Peyer's patch (tissue), 4 donors: ENCODE measurements at regions not wholly inside any gene's neighbourhood (a gene's known extent, or its start where the extent isn't known, plus 50 kb on each side); places are given as distances from the start of the nearest gene placed in this dataset.

Experiments
- DNase-seq, 3 donors: peaks; one replicate each; pipeline ENCODE4 v3.0.0-alpha.2; 2017 to 2019
- H3K27ac ChIP-seq, 4 donors: fragments of 200-600 bp; sonication (generic); one replicate each; pipeline ENCODE4 v1.5.1; 2016 to 2019
- H3K27me3 ChIP-seq, 2 donors: fragments of 200-600 bp; sonication (generic); one replicate each; pipeline ENCODE4 v1.5.1; 2019
- H3K36me3 ChIP-seq, 3 donors: fragments of 200-600 bp; sonication (generic); one replicate each; pipeline ENCODE4 v1.5.1; 2016 to 2019
- H3K4me1 ChIP-seq, 4 donors: fragments of 200-600 bp; sonication (generic); one replicate each; pipeline ENCODE4 v1.5.1; 2016 to 2019
- H3K4me3 ChIP-seq, 4 donors: fragments of 200-600 bp; sonication (generic); 1 replicate in 3 of 4; 2 replicates in 1 of 4; pipeline ENCODE4 v1.5.1; 2016 to 2019; ENCODE audit warnings: mild to moderate bottlenecking in 1 of 4
- H3K9me3 ChIP-seq, 4 donors: fragments of 200-600 bp; sonication (generic); one replicate each; pipeline ENCODE4 v1.5.1; 2016 to 2019; ENCODE audit warnings: mild to moderate bottlenecking in 1 of 4
- POLR2A ChIP-seq, 2 donors: fragments of 450-650 bp; IDR thresholded peaks; one replicate each; pipeline ENCODE4 v1.5.1; 2017; ENCODE audit warnings: antibody characterized with exemption in 2 of 2, mild to moderate bottlenecking in 2 of 2, moderate library complexity in 2 of 2
- TF ChIP-seq, protein P1 (sequence below), 6 experiments: fragments of 450-650 bp in 4 of 6; fragments of 200-600 bp in 2 of 6; sonication (generic) in 1 of 6; IDR thresholded peaks; one replicate each; pipeline ENCODE4 v1.5.1; 2017 to 2019; ENCODE audit warnings: antibody characterized with exemption in 6 of 6, mild to moderate bottlenecking in 3 of 6, moderate library complexity in 1 of 6

DNA sequence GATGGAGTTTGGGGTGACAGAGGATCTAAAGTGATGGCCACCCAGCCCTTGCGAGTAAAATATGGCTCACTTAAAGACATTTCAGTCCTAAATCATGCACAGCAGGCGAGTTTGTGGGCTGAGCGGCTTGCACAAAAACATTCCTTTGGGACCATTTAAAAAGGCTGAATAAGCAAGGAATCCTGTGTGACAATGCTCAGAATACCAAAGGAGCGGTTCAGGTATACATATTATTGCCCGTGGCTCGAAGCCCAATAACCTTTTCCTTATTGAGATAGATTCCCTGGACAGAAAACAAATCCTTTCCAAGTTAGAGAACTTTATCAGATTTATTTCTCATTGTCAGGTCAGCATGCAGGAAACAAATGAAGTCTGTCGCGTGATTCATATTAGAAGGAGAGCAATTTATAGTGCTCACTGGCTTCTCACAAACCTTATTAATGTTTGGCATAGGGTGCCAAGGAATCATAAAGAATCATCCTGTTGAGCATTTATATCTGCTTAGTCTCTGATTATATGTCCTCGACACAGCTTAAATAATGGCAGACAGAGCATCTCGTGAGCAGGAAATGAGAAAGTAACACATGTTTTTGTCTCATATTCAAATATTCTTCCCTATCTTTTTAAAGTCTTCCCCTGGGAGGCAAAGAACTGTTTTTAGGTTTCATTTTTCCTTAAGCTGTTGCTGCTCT lies 121.3 kb downstream of the TRMT11 start:
- H3K36me3 ChIP-seq = no peaks in the 10 kb centered on the region
- H3K27me3 ChIP-seq = no peaks in the 10 kb centered on the region
- no peak for DNase-seq
- no peak overlapping the region for H3K4me3 ChIP-seq
- TF ChIP-seq POLR2A (IDR thresholded peaks at IDR 0.05) = no peak
- TF ChIP-seq, protein P1, sequence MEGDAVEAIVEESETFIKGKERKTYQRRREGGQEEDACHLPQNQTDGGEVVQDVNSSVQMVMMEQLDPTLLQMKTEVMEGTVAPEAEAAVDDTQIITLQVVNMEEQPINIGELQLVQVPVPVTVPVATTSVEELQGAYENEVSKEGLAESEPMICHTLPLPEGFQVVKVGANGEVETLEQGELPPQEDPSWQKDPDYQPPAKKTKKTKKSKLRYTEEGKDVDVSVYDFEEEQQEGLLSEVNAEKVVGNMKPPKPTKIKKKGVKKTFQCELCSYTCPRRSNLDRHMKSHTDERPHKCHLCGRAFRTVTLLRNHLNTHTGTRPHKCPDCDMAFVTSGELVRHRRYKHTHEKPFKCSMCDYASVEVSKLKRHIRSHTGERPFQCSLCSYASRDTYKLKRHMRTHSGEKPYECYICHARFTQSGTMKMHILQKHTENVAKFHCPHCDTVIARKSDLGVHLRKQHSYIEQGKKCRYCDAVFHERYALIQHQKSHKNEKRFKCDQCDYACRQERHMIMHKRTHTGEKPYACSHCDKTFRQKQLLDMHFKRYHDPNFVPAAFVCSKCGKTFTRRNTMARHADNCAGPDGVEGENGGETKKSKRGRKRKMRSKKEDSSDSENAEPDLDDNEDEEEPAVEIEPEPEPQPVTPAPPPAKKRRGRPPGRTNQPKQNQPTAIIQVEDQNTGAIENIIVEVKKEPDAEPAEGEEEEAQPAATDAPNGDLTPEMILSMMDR (IDR thresholded peaks at IDR 0.05) = no peak
- no peak overlapping the region for H3K27ac ChIP-seq
- no peaks in the 10 kb centered on the region for H3K9me3 ChIP-seq
- no peaks in the 10 kb centered on the region for H3K4me1 ChIP-seq

DNA sequence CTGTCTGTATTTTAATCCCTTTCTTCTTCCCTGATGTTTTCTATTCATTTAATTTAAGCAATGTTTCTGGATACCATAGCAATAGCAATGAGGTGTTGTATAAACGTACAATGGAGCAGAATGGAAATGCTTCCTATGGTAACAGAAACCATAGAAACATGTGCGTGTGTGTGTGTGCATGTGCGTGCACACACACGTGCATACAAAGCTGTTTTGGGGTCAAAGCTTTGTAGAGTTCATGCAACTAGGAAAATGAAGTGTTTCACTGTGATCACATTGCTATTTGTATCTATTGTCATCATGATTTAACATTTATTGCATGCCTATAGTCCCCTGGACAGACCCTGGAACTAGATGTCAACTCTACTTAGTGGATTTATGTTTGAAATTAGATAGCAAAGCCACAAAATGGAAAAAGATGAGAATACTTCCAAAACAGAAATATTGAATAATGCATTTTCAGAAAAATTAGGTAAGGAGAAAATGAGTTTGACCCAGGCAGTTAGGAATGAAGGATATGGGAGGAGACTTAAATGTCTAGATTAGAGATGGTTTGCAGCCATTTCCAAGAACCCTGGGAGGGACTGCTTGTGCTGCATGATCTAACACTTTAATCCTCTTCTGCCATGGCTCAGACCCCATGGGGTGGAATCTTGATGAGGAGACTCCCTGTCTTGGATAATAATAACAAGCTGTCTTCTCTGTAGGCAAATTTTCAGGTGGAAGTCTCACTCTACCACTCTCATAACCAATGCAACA lies 124.4 kb downstream of the TRMT11 start:
- TF ChIP-seq, protein P1 (IDR thresholded peaks at IDR 0.05) = no peak
- no peak for TF ChIP-seq POLR2A (IDR thresholded peaks at IDR 0.05)
- Histone ChIP-seq H3K4me3 (no peak overlapping the region), H3K36me3 (no peaks in the 10 kb centered on the region), H3K27me3 (no peaks in the 10 kb centered on the region), H3K27ac (no peak overlapping the region), H3K4me1 (no peaks in the 10 kb centered on the region), H3K9me3 (no peaks in the 10 kb centered on the region)
- DNase-seq = no peak

DNA sequence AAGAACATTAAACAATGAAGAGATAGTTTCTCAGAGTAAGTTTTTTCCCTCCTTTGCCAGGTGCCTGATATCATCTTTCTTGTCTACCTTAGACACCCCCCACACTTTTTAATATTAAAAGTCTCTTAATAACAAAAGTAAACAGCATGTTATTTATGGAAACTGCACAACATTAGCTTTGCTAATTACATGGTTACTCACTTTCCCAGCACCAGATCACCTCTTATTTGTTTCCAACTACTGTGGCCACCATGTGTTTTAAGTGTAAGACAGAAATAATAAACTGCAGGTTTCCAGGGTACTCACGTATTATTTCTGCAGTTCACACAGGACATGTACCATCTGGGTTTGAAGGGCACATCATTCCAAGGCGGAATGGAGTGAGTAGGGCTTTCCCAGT lies 125.0 kb downstream of the TRMT11 start:
- H3K36me3 ChIP-seq = no peaks in the 10 kb centered on the region
- H3K27me3 ChIP-seq = no peaks in the 10 kb centered on the region
- H3K9me3 ChIP-seq = no peaks in the 10 kb centered on the region
- TF ChIP-seq, protein P1 (IDR thresholded peaks at IDR 0.05) = no peak
- no peak for TF ChIP-seq POLR2A (IDR thresholded peaks at IDR 0.05)
- no peak for DNase-seq
- no peak overlapping the region for H3K27ac ChIP-seq
- H3K4me1 ChIP-seq = no peaks in the 10 kb centered on the region
- H3K4me3 ChIP-seq = no peak overlapping the region

DNA sequence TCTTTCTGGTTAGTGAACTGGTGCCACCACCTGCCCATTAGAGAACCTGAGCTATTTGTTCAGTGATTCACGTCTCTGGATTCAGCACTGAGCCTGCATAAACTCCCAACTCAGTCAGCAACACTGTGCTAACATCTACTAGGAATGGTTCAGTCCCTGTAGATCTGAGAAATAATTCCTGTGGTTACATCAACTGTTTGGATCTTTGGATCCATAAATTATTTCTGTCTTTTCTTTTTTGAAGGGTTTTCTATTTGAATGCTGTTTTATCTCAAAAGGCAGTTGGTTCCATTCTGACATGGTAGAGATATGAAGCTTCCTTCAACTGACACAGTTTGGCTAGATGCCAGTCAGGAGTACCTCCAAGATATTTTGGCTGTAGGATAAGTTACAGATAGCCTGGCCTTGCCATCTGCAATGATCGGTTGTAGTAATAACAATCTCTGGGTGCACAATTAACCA lies 125.9 kb downstream of the TRMT11 start:
- Histone ChIP-seq H3K4me3 (no peak overlapping the region), H3K36me3 (no peaks in the 10 kb centered on the region), H3K27me3 (no peaks in the 10 kb centered on the region), H3K27ac (no peak overlapping the region), H3K4me1 (no peaks in the 10 kb centered on the region), H3K9me3 (no peaks in the 10 kb centered on the region)
- no peak for DNase-seq
- TF ChIP-seq, protein P1 (IDR thresholded peaks at IDR 0.05) = no peak
- TF ChIP-seq POLR2A (IDR thresholded peaks at IDR 0.05) = no peak

DNA sequence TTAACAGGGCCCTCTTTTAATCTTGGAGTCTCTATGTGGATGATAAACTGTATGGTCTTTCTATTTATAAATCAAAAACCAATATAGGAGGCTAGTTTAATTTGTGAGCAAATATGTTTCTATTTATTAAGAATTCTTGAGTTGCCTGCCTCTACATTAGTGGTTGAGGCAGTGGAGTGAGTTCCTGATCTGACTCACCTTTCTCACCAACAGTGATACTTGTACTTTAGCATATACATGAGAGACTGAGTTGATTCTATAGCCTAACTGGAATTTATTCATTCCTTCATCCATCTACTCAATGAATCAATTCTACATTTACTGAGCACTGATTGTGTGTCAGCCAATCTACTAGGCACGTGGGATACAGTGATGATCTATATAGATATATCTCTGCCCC lies 126.9 kb downstream of the TRMT11 start:
- DNase-seq = no peak
- no peak for TF ChIP-seq POLR2A (IDR thresholded peaks at IDR 0.05)
- TF ChIP-seq, protein P1 (IDR thresholded peaks at IDR 0.05) = no peak
- Histone ChIP-seq H3K4me1 (no peaks in the 10 kb centered on the region), H3K36me3 (no peaks in the 10 kb centered on the region), H3K27me3 (no peaks in the 10 kb centered on the region), H3K27ac (no peak overlapping the region), H3K9me3 (no peaks in the 10 kb centered on the region), H3K4me3 (no peak overlapping the region)
